ENCODE measurements at regions not wholly inside any gene's neighbourhood (a gene's known extent, or its start where the extent isn't known, plus 50 kb on each side); places are given as distances from the start of the nearest gene placed in this dataset.
"Not testable (repeated sequence)": the region's sequence is repeated elsewhere in the genome, so short reads cannot be mapped to it uniquely, and the experiment has no call there.

GRCh38 chr2:111287646-111288568 is 167.2 kb downstream of the BCL2L11 start:
- DNase-seq (ENCODE audit: low read depth, low spot score): peak; percentile 90

- DNase-seq (ENCODE audit: low read depth, low spot score): peak; percentile 10
Measured at GRCh38 chr2:111290370-111290769, 169.7 kb downstream of the BCL2L11 start.

- not testable (repeated sequence) for DNase-seq (ENCODE audit: low read depth, low spot score)
Measured at GRCh38 chr2:111291566-111291965, 170.9 kb downstream of the BCL2L11 start.

GRCh38 chr2:111292232-111292968 is 171.7 kb downstream of the BCL2L11 start:
- DNase-seq (ENCODE audit: low read depth, low spot score): not testable (repeated sequence)

GRCh38 chr2:111294699-111295098 is 174.0 kb downstream of the BCL2L11 start:
- not testable (repeated sequence) for DNase-seq (ENCODE audit: low read depth, low spot score)

GRCh38 chr2:111296122-111296804 is 175.5 kb downstream of the BCL2L11 start:
- DNase-seq (ENCODE audit: low read depth, low spot score): not testable (repeated sequence)

- not testable (repeated sequence) for DNase-seq (ENCODE audit: low read depth, low spot score)
Measured at GRCh38 chr2:111297128-111297527, 176.4 kb downstream of the BCL2L11 start.

- not testable (repeated sequence) for DNase-seq (ENCODE audit: low read depth, low spot score)
Measured at GRCh38 chr2:111298927-111299326, 178.2 kb downstream of the BCL2L11 start.

GRCh38 chr2:111299635-111300034 is 178.9 kb downstream of the BCL2L11 start:
- DNase-seq (ENCODE audit: low read depth, low spot score): not testable (repeated sequence)

GRCh38 chr2:111301677-111302076 is 181.0 kb downstream of the BCL2L11 start:
- not testable (repeated sequence) for DNase-seq (ENCODE audit: low read depth, low spot score)

- DNase-seq (ENCODE audit: low read depth, low spot score): not testable (repeated sequence)
Measured at GRCh38 chr2:111302397-111303218, 181.9 kb downstream of the BCL2L11 start.

- not testable (repeated sequence) for DNase-seq (ENCODE audit: low read depth, low spot score)
Measured at GRCh38 chr2:111307302-111307701, 186.6 kb downstream of the BCL2L11 start.

- not testable (repeated sequence) for DNase-seq (ENCODE audit: low read depth, low spot score)
Measured at GRCh38 chr2:111309231-111310075, 188.7 kb downstream of the BCL2L11 start.

GRCh38 chr2:111310395-111310794 is 189.7 kb downstream of the BCL2L11 start:
- DNase-seq (ENCODE audit: low read depth, low spot score): not testable (repeated sequence)

GRCh38 chr2:111311568-111311967 is 190.9 kb downstream of the BCL2L11 start:
- not testable (repeated sequence) for DNase-seq (ENCODE audit: low read depth, low spot score)

- not testable (repeated sequence) for DNase-seq (ENCODE audit: low read depth, low spot score)
Measured at GRCh38 chr2:111312897-111313607, 192.3 kb downstream of the BCL2L11 start.

GRCh38 chr2:111313711-111314110 is 193.0 kb downstream of the BCL2L11 start:
- DNase-seq (ENCODE audit: low read depth, low spot score): not testable (repeated sequence)

GRCh38 chr2:111315188-111315917 is 194.6 kb downstream of the BCL2L11 start:
- DNase-seq (ENCODE audit: low read depth, low spot score): peak; percentile 36
